NB4 (cell line): ENCODE measurements at regions not wholly inside any gene's neighbourhood (a gene's known extent, or its start where the extent isn't known, plus 50 kb on each side); places are given as distances from the start of the nearest gene placed in this dataset.

Source experiments
- CTCF ChIP-seq: IDR thresholded peaks from one replicate; pipeline ENCODE4 v1.5.1; 2012; ENCODE audit warnings: low read depth, low read length
- MAX ChIP-seq: IDR thresholded peaks from 2 replicates; pipeline ENCODE4 v1.6.1; 2011; ENCODE audit warnings: low read depth, low read length
- POLR2A ChIP-seq: IDR thresholded peaks from 2 replicates; pipeline ENCODE4 v1.6.1; 2011; ENCODE audit warnings: mild to moderate bottlenecking; ENCODE audit not compliant: insufficient read length; ENCODE audit errors: extremely low read depth

GRCh38 chr17:71502443-71502842 is 618.4 kb upstream of the SOX9 start:
- TF ChIP-seq CTCF = no peak
- no peak for TF ChIP-seq POLR2A
- no peak for TF ChIP-seq MAX
